ENCODE measurements at regions not wholly inside any gene's neighbourhood (a gene's known extent, or its start where the extent isn't known, plus 50 kb on each side); places are given as distances from the start of the nearest gene placed in this dataset.

- no peak for DNase-seq
These were observed 886.3 kb downstream of the SLC4A3 start for GRCh38 chr2:220513573-220514288.

DNA sequence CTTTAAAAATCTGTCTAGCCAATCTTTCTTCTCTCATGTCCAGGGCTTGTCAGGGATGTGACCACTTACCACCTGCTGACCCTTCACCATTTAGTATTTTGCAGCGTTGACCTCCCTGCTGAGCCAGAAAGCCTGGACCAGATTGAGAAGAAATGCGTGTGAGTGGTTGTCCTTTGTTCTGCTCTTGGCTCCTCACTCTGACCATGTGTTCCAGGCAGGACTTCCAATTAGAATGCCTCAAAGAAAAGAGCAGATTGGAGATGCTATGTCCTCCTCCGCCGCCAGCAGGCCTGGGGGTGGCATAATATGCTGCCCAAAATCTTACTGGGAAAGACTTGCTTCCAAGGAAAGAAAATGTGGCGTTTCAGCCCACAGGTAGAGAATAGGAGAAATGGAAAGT, 894.1 kb downstream of the SLC4A3 start:
- no peak for DNase-seq

DNA sequence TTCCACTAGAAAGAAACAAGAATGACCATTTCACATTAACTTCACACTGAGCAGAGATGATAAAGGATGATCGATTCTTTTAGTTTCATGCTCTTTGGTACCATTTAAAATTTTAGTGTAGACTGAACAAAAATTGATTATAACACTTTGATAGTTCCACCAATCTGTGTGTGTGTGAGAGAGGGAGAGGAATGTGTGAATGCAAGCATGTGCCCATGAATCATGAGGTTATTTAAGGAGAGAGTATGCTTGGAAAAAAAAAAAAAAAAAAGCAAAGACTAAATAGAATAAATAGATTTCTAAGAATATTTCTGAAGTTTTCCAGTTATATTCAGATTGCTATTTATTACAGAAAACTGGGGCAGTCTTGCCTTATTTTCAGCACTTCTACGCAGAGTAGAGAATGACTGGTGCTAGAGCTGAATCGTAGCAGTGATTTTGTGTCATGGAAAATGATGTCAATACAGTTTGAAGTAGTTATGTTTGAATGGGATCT, 900.8 kb downstream of the SLC4A3 start:
- DNase-seq, result no peak

GRCh38 chr2:220531216-220531615, 903.8 kb downstream of the SLC4A3 start:
- no peak for DNase-seq

GRCh38 chr2:220533485-220533884, 906.1 kb downstream of the SLC4A3 start:
- DNase-seq, result no peak

GRCh38 chr2:220539481-220539880, 912.1 kb downstream of the SLC4A3 start:
- DNase-seq, result no peak

- no peak for DNase-seq
These were observed 916.6 kb downstream of the SLC4A3 start for GRCh38 chr2:220544049-220544448.

DNA sequence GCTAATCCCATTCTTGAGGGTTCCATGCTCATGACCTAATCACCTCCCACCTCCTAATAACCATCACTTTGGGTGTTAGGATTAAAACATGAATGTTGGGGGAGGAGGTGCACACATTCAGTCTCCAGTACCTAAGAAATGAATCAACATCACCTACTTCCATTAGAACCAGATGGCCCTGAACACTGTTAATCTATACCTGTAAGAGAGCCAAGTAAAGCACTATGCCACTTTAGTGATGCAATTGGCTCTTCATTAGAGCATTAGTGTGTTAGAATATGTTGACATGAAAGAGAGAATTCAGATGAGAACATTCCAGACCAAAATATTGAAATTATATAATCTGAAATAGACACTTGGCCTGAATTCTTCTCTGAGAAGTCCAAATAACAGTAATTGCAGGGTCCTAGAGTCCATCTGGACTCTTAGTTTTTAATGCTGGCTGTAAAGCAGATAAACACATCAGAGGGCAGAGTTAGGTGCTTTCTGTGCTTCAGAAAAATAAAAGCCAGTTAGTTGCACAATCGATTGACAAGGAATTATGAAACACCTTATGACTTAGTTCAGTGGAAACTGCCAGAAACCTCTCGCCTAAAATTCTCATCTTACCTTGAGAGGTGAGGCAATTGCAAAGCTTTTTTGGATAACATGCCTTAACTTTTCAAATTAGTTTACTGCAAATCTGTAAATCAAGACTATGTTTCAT, 923.7 kb downstream of the SLC4A3 start:
- no peak for DNase-seq

- no peak for DNase-seq
These were observed 925.5 kb downstream of the SLC4A3 start for GRCh38 chr2:220552790-220553535.

DNA sequence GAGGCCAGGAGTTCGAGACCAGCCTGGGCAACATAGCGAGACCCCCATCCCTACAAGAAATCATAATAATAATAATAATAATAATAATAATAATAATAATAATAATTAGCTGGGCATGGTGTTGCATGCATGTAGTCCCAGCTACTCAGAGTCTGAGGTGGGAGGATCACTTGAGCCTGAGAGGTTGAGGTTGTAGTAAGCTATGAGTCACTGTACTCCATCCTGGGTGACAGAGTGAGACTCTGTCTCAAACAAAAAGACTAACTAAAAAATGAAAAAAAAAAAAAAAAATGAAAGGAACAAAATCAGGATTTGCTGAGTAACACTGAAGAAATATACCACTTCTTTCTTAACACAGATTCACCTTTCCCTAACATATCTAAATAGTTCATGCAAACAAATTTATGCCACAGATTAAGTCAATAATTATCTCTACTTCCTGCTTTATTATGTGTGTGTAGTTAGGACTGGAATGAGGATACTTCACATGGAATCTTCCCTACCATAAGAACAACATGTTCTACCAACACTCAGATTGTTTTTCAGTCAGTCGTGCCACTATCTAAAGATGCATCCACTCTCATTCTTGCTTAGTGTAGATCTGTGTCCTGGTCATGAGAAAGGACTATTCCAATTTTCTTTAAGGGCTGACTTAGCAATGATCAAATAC, 928.7 kb downstream of the SLC4A3 start:
- DNase-seq, result no peak

DNA sequence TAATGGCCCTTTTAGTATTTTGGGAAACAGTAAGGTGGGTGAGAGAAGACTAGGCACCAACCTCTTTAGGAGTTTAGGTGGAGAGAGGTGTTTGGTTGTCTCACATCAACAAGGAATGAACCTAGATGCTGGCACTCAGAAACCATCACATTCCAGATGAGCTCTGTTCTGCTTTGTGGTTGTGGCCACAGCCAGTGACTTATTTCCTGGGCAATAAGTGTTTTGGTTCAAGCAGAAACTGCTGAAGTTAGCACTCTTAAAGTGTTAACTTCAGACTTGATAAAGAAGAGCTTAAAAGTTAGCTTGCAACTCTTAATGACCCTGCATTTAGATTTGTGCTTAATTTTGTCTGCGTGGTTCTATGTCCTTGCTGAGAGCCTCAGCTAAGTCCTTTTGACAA, 929.2 kb downstream of the SLC4A3 start:
- no peak for DNase-seq

- no peak for DNase-seq
These were observed 932.8 kb downstream of the SLC4A3 start for GRCh38 chr2:220560192-220560591.

DNA sequence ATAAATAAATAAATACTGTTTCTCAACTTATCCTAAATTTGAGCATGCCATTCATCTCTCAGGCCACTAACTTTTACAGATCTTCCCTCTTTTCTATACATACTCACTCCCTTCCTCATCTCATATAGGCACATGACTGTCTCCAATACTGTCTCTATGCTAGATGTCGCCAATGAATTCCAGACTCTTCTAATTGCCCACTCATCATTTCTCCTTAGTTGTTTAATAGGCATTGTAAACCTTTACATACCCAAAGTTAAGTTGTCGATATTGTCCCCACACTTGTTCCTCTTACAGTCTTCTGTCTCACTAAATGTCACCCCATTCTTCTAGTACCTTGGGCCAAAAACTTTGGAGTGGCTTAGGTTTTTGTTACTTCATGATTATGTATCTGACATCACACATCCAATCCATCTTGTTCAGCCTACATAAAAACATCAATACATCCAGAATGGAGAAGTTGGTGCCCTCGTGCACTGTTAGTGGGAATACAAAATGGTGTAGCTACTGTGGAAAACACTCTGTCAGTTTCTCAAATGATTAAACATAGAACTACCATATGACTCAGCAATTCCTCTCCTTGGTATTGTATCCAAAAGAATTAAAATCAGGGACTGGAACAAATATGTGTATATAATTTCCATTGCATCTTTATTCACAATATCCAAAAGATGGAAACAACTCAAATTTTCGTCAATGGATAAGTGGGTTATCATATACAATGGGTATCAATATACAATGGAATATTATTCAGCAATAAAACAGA, 935.1 kb downstream of the SLC4A3 start:
- DNase-seq, result no peak

DNA sequence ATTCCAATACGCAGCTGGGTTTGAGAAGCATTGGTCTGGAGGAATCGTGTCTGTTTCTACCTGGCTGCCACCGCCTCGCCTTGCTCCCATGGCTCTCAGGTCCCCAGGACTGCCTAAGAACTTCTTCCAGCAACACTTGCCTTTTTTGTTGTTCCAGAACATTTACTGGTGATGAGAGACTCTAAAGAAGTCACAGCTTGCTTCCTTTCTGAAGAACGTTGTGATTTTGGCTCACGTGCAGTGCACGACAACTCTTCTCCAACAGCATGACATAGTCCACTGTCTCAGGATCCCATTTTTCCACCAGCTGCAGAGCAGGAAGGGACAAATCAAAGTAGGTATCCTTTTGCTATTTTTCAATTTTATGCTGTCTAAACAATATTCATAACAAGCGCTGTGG, 940.9 kb downstream of the SLC4A3 start:
- DNase-seq, result no peak

DNA sequence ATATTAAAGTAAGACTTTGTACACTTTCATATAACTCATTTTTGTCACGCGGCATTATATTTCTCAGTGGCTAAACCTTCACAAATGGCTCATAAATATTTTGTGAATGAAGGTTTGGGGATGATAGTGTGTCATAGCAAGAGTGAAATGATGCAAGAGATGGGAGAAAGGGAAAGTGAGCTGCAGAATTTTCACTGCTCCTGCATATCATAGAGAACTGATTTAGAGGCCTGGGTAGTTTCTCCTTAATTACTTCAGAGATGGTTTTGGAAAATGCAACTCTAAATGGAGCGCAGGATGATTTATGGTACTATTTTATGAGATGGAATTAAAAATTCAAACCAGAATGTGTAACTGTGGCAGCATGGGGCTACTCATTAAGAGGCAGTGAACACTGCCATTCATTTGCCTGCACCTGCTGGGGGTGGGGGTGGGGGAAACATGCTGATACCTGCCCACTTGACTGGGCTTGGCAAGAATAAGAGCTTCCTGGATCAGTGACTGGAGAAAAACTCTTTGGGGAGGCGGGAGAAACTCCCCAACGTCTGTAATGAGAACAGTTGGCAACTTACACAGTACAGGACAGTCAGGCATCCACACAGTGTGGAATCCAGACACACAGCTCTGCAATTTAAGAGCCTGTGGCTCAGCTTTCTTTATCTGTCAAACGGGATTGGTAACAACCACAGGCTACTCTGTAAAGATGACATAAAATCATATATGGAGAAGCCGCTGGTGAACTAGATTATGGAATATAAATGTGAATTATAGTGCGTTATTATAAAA, 941.9 kb downstream of the SLC4A3 start:
- no peak for DNase-seq

- DNase-seq, result no peak
These were observed 945.0 kb downstream of the SLC4A3 start for GRCh38 chr2:220572385-220572784.

GRCh38 chr2:220574038-220574437, 946.6 kb downstream of the SLC4A3 start:
- no peak for DNase-seq

GRCh38 chr2:220575963-220576362, 948.5 kb downstream of the SLC4A3 start:
- no peak for DNase-seq

DNA sequence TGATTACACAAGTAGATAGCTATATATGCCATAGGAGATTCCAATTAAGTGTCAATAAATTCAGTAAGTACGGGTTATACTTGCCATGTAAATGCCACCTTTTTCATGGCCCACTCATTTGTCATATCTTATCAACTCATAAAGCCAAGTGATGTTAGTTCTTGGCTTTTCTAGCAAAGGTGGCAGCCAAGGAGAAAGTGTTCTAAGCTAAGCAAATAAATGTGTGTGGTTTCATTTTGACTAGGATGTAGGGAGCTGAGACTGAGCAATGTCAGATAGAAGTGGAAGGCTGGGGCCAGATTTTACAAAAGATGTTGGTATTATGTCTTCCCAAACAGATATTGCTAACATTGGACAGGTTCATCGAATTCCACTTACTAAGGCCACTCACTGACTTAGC, 952.0 kb downstream of the SLC4A3 start:
- no peak for DNase-seq

GRCh38 chr2:220580113-220580512, 952.7 kb downstream of the SLC4A3 start:
- no peak for DNase-seq

- no peak for DNase-seq
These were observed 956.3 kb downstream of the SLC4A3 start for GRCh38 chr2:220583725-220584124.

DNA sequence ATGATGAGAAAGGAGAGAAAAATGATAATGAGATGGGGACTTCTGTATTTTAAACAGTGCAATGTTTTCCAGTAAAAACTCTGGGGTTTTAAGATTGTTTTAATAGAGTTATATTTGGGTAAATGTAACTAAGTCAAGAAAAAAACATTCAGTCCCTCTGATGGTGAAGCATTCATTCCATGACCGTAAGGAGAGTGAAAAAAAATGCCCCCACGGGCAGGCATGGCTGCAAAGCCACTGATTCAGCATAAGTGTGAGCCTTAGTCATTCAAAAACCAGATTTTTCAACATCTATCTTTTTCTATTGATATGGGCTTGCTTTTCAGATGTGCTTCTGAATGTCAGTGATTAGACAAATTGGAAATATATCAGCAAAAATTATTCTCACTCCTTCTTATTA, 957.8 kb downstream of the SLC4A3 start:
- DNase-seq, result no peak

Data from activated T-cell treated with anti-CD3 and anti-CD28 coated beads, Interleukin-2, amount 50 U/mL, for 1 hour (primary cell).